ENCODE measurements at regions not wholly inside any gene's neighbourhood (a gene's known extent, or its start where the extent isn't known, plus 50 kb on each side); places are given as distances from the start of the nearest gene placed in this dataset.
A peak's percentile ranks its signal among the peaks of the same experiment; 100 is the strongest.

DNA sequence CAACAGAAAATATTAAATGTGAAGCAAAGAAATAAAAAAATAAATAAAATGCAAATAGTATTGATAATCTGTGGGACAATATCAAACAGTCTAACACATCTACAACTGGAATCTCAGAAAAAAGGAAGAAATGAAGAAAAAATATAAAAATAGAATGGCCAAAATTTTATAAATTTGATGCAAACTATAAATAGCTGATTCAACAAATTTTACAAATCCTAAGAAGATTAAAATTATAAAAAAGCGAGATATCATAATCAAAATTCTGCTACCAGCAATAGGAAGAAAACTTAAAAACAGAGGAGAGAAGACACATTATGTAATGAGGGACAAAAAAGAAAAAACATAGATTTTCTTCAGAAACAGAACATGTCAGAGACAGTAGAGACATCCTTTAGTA lies 129.2 kb upstream of the IRX1 start:
- no peak overlapping the region for H3K14ac ChIP-seq (ENCODE audit: insufficient read length)
- H3K36me3 ChIP-seq (ENCODE audit: control insufficient read depth in 2 of 4, insufficient read depth in 4 of 4, low read length in 3 of 4) = no peaks in the 10 kb centered on the region
- 77% methylated on average over 1 of the region's 1 CpG; no CpG with 5 or more reads in 1 of the 2 experiments for WGBS, 2 experiments (ENCODE audit: extremely low coverage in 1 of 2, insufficient coverage in 1 of 2, insufficient read length in 1 of 2, insufficient replicate concordance in 2 of 2, low coverage in 1 of 2, low lambda C conversion rate in 2 of 2, missing lambda C conversion rate in 1 of 2)
- ChIA-PET POLR2A (ENCODE audit: partially characterized antibody) (no interaction called here), CTCF (ENCODE audit: partially characterized antibody) (no interaction called here)
- TF ChIP-seq MAFK (IDR thresholded peaks at IDR 0.05; ENCODE audit: low read depth, low read length) (peak; percentile 49; the same call in 1 of the 2 replicates), SUZ12 (IDR thresholded peaks at IDR 0.05; ENCODE audit: low read length) (no peak)
- no peak overlapping the region for H4K91ac ChIP-seq (replicated peaks; ENCODE audit: insufficient read length, low read length)
- 0 out of 4 replicates have a peak, but pooled peaks cover 0 to 3% of the 10 kb centered on the region in 2 experiments for H3K9me3 ChIP-seq (ENCODE audit: insufficient read depth in 2 of 2, low read depth in 1 of 2, low read length in 1 of 2)
- no peak overlapping the region for H3K4me2 ChIP-seq (ENCODE audit: insufficient read depth in 1 of 2, low read depth in 2 of 2, low read length in 2 of 2)
- no peak overlapping the region for H2BK120ac ChIP-seq (replicated peaks; ENCODE audit: low read depth, low read length)
- H4K5ac ChIP-seq (ENCODE audit: insufficient read length, low read depth, low read length) = no peak overlapping the region
- no peak overlapping the region for H3K23ac ChIP-seq (ENCODE audit: insufficient read length)
- no peaks in the 10 kb centered on the region for H3K79me1 ChIP-seq (ENCODE audit: low read depth, low read length)
- no peak for FAIRE-seq
- no peak overlapping the region for H2AK5ac ChIP-seq (ENCODE audit: low read depth, low read length)
- H2BK20ac ChIP-seq (ENCODE audit: low read length) = no peak overlapping the region
- no peaks in the 10 kb centered on the region; a peak in 1 of 7 replicates for H3K27me3 ChIP-seq (replicated peaks in 1 of 4; ENCODE audit: control insufficient read depth in 3 of 4, extremely low read depth in 1 of 4, insufficient read depth in 3 of 4, low read length in 3 of 4)
- no peak for DNase-seq (ENCODE audit: low read depth in 1 of 2, low spot score in 2 of 2)
- no peaks in the 10 kb centered on the region for H3K23me2 ChIP-seq (ENCODE audit: low read depth, low read length)
- no peak overlapping the region for H2BK5ac ChIP-seq (ENCODE audit: low read depth, low read length)
- H3K79me2 ChIP-seq (ENCODE audit: control insufficient read depth in 1 of 2, insufficient read depth in 2 of 2, low read length in 2 of 2) = no peaks in the 10 kb centered on the region
- no peak overlapping the region for H4K8ac ChIP-seq (ENCODE audit: extremely low read depth, insufficient read depth, low read length)
- no peaks in the 10 kb centered on the region for H4K20me1 ChIP-seq (replicated peaks in 1 of 2; ENCODE audit: control insufficient read depth in 1 of 2, insufficient read depth in 2 of 2, low read length in 2 of 2)
- no peak overlapping the region for H2AFZ ChIP-seq (ENCODE audit: low read length)
- no peak overlapping the region for H2BK15ac ChIP-seq (ENCODE audit: low read length)
- H3K18ac ChIP-seq (ENCODE audit: extremely low read depth, low read length) = no peak overlapping the region
- no peak overlapping the region for H3K4ac ChIP-seq (replicated peaks; ENCODE audit: insufficient read length, low read depth, low read length)
- no peak overlapping the region for H2BK12ac ChIP-seq (ENCODE audit: low read depth, low read length)
- no peak overlapping the region for H3K9ac ChIP-seq (replicated peaks in 1 of 4; ENCODE audit: extremely low read depth in 1 of 4, low read depth in 3 of 4, low read length in 3 of 4)
- no peak overlapping the region for H3K56ac ChIP-seq (replicated peaks; ENCODE audit: insufficient read length, low read depth, low read length)
- no peaks in the 10 kb centered on the region for H3K4me1 ChIP-seq (replicated peaks in 1 of 4; ENCODE audit: control insufficient read depth in 3 of 4, insufficient read depth in 4 of 4, low read length in 3 of 4)
- no peak overlapping the region for H3K27ac ChIP-seq (ENCODE audit: low read depth, low read length)
- no peak overlapping the region for H3K4me3 ChIP-seq (ENCODE audit: extremely low read depth in 1 of 4, insufficient read depth in 2 of 4, low read depth in 3 of 4, low read length in 4 of 4)
